Stimulated activated CD4-positive, alpha-beta T cell treated with anti-CD3 and anti-CD28 coated beads, Interleukin-12 subunit alpha, Interleukin-12 subunit beta, amount 100 ng/mL, for 48 hours (primary cell): ENCODE measurements at regions not wholly inside any gene's neighbourhood (a gene's known extent, or its start where the extent isn't known, plus 50 kb on each side); places are given as distances from the start of the nearest gene placed in this dataset.

Source experiments
- DNase-seq, 3 donors: peaks; one replicate each; pipeline ENCODE4 v3.0.0-alpha.2; 2020; ENCODE audit warnings: low read depth in 2 of 3, low spot score in 1 of 3

- DNase-seq = no peak
Measured at GRCh38 chr2:2422621-2423020, 91.5 kb upstream of the MYT1L start.

- DNase-seq = no peak
Measured at GRCh38 chr2:2413525-2413924, 82.5 kb upstream of the MYT1L start.

- DNase-seq = no peak
Measured at GRCh38 chr2:2410987-2411386, 79.9 kb upstream of the MYT1L start.

- no peak for DNase-seq
Measured at GRCh38 chr2:2409481-2409880, 78.4 kb upstream of the MYT1L start.

- no peak for DNase-seq
Measured at GRCh38 chr2:2405780-2406179, 74.7 kb upstream of the MYT1L start.

- DNase-seq = no peak
Measured at GRCh38 chr2:2400286-2401038, 69.4 kb upstream of the MYT1L start.

- no peak for DNase-seq
Measured at GRCh38 chr2:2399396-2399795, 68.3 kb upstream of the MYT1L start.

- no peak for DNase-seq
Measured at GRCh38 chr2:2392332-2392731, 61.3 kb upstream of the MYT1L start.

GRCh38 chr2:2389215-2389614, 58.1 kb upstream of the MYT1L start:
- DNase-seq = no peak
